ENCODE measurements at regions not wholly inside any gene's neighbourhood (a gene's known extent, or its start where the extent isn't known, plus 50 kb on each side); places are given as distances from the start of the nearest gene placed in this dataset.
"Not testable (repeated sequence)": the region's sequence is repeated elsewhere in the genome, so short reads cannot be mapped to it uniquely, and the experiment has no call there.

- DNase-seq (ENCODE audit: low read depth, low spot score), result no peak
Observed at GRCh38 chr2:234725528-234726264, 226.1 kb upstream of the SH3BP4 start.

GRCh38 chr2:234724850-234725249 lies 227.0 kb upstream of the SH3BP4 start:
- DNase-seq (ENCODE audit: low read depth, low spot score), result no peak

- no peak for DNase-seq (ENCODE audit: low read depth, low spot score)
Observed at GRCh38 chr2:234723400-234723799, 226.5 kb upstream of the ARL4C start.

GRCh38 chr2:234722176-234722575 lies 225.3 kb upstream of the ARL4C start:
- no peak for DNase-seq (ENCODE audit: low read depth, low spot score)

GRCh38 chr2:234719116-234719716 lies 222.3 kb upstream of the ARL4C start:
- DNase-seq (ENCODE audit: low read depth, low spot score), result no peak

- DNase-seq (ENCODE audit: low read depth, low spot score), result no peak
Observed at GRCh38 chr2:234716271-234716670, 219.4 kb upstream of the ARL4C start.

GRCh38 chr2:234715671-234716250 lies 218.9 kb upstream of the ARL4C start:
- DNase-seq (ENCODE audit: low read depth, low spot score), result no peak

GRCh38 chr2:234714711-234715110 lies 217.8 kb upstream of the ARL4C start:
- DNase-seq (ENCODE audit: low read depth, low spot score), result no peak

GRCh38 chr2:234712421-234712935 lies 215.6 kb upstream of the ARL4C start:
- no peak for DNase-seq (ENCODE audit: low read depth, low spot score)

- DNase-seq (ENCODE audit: low read depth, low spot score), result no peak
Observed at GRCh38 chr2:234711308-234711707, 214.4 kb upstream of the ARL4C start.

- DNase-seq (ENCODE audit: low read depth, low spot score), result no peak
Observed at GRCh38 chr2:234710587-234710986, 213.7 kb upstream of the ARL4C start.

GRCh38 chr2:234710066-234710465 lies 213.2 kb upstream of the ARL4C start:
- DNase-seq (ENCODE audit: low read depth, low spot score), result no peak

- no peak for DNase-seq (ENCODE audit: low read depth, low spot score)
Observed at GRCh38 chr2:234708717-234709116, 211.8 kb upstream of the ARL4C start.

- no peak for DNase-seq (ENCODE audit: low read depth, low spot score)
Observed at GRCh38 chr2:234708091-234708683, 211.3 kb upstream of the ARL4C start.

- DNase-seq (ENCODE audit: low read depth, low spot score), result no peak
Observed at GRCh38 chr2:234706086-234706485, 209.2 kb upstream of the ARL4C start.

- no peak for DNase-seq (ENCODE audit: low read depth, low spot score)
Observed at GRCh38 chr2:234705108-234705507, 208.2 kb upstream of the ARL4C start.

- DNase-seq (ENCODE audit: low read depth, low spot score), result no peak
Observed at GRCh38 chr2:234703258-234703657, 206.4 kb upstream of the ARL4C start.

- peak; percentile 40 for DNase-seq (ENCODE audit: low read depth, low spot score)
Observed at GRCh38 chr2:234702731-234703225, 205.9 kb upstream of the ARL4C start.

- DNase-seq (ENCODE audit: low read depth, low spot score), result no peak
Observed at GRCh38 chr2:234701841-234702240, 205.0 kb upstream of the ARL4C start.

GRCh38 chr2:234701421-234701820 lies 204.5 kb upstream of the ARL4C start:
- DNase-seq (ENCODE audit: low read depth, low spot score), result no peak

GRCh38 chr2:234699456-234699855 lies 202.6 kb upstream of the ARL4C start:
- no peak for DNase-seq (ENCODE audit: low read depth, low spot score)

- DNase-seq (ENCODE audit: low read depth, low spot score), result not testable (repeated sequence)
Observed at GRCh38 chr2:234697300-234697876, 200.5 kb upstream of the ARL4C start.
